GM12878 (cell line): ENCODE measurements at regions not wholly inside any gene's neighbourhood (a gene's known extent, or its start where the extent isn't known, plus 50 kb on each side); places are given as distances from the start of the nearest gene placed in this dataset.

Experiments used
- ATAC-seq: fragments of 200-7000 bp; cut with Tn5 transposase; 3 replicates; pipeline ENCODE4 v1.9.1; 2020; ENCODE audit warnings: mild to moderate bottlenecking, moderate library complexity
- BruUV-seq: library from RNA; stranded (reverse); fragments of 400-500 nt; replicated peaks from 2 replicates; lab custom pipeline; 2021; lab: Mats Ljungman, UMichigan
- CTCF ChIA-PET: fragments of 300-600 bp; sonication (Branson Sonifier 250); formaldehyde crosslinking; extraction: SDS; loops from one replicate; lab custom pipeline; 2021; ENCODE audit warnings: inconsistent platforms; lab: Yijun Ruan, JAX
- POLR2A ChIA-PET: fragments of 350-600 bp; formaldehyde crosslinking; extraction: SDS; loops from one replicate; lab custom pipeline; 2021; ENCODE audit warnings: inconsistent platforms; lab: Charles Lee
- RAD21 ChIA-PET: fragments of 300-600 bp; sonication (Branson Sonifier 250); formaldehyde crosslinking; loops from one replicate; lab custom pipeline; 2023; ENCODE audit warnings: antibody characterized with exemption; ENCODE audit not compliant: unreplicated experiment; lab: Charles Lee
- SMC1A ChIA-PET: fragments of 300-600 bp; sonication (Branson Sonifier 250); formaldehyde crosslinking; loops from one replicate; lab custom pipeline; 2023; ENCODE audit not compliant: unreplicated experiment, uncharacterized antibody; lab: Charles Lee
- DNase-seq: peaks from one replicate; pipeline ENCODE4 v3.0.0-alpha.2; 2011; ENCODE audit warnings: low read depth, low spot score
- FAIRE-seq: peaks from 3 replicates; lab custom pipeline; 2011; peaks lifted over from hg19 to GRCh38; lab: Jason Lieb, UNC
- H2AFZ ChIP-seq: 2 replicates; pipeline ENCODE4 v1.6.0; 2011; ENCODE audit warnings: low read depth, low read length, control low read depth; ENCODE audit not compliant: control insufficient read depth
- H3K27ac ChIP-seq: 2 replicates; pipeline ENCODE4 v1.5.1; 2011; ENCODE audit warnings: control low read depth; ENCODE audit not compliant: control insufficient read depth, insufficient read depth
- H3K27me3 ChIP-seq, 2 experiments: replicated peaks in 1 of 2; 2 replicates each; pipeline versions ENCODE4 v1.6.0 to v1.6.1; 2011; ENCODE audit warnings: low read length in 1 of 2; ENCODE audit not compliant: control insufficient read depth in 2 of 2, insufficient read depth in 2 of 2
- H3K36me3 ChIP-seq, 2 experiments: 2 replicates each; pipeline ENCODE4 v1.5.1; 2011; ENCODE audit warnings: low read length in 1 of 2; ENCODE audit not compliant: control insufficient read depth in 2 of 2, insufficient read depth in 2 of 2
- H3K4me1 ChIP-seq: 2 replicates; pipeline ENCODE4 v1.6.1; 2011; ENCODE audit warnings: mild to moderate bottlenecking, low read length, moderate library complexity, mixed read lengths; ENCODE audit not compliant: control insufficient read depth, insufficient read depth
- H3K4me2 ChIP-seq: 2 replicates; pipeline ENCODE4 v1.6.0; 2011; ENCODE audit warnings: control low read depth; ENCODE audit not compliant: control insufficient read depth, insufficient read depth
- H3K4me3 ChIP-seq: fragments of 200-600 bp; sonication (generic); 2 replicates; pipeline ENCODE4 v1.5.1; 2016
- H3K79me2 ChIP-seq: 2 replicates; pipeline ENCODE4 v1.6.0; 2011; ENCODE audit warnings: low read length; ENCODE audit not compliant: control insufficient read depth, insufficient read depth
- H3K9ac ChIP-seq: 2 replicates; pipeline ENCODE4 v1.8.0; 2011; ENCODE audit warnings: low read length, control low read depth, mixed read lengths; ENCODE audit not compliant: control insufficient read depth, insufficient read depth
- H3K9me3 ChIP-seq: replicated peaks from 3 replicates; pipeline ENCODE4 v1.5.1; 2011; ENCODE audit warnings: mild to moderate bottlenecking, low read length; ENCODE audit not compliant: control insufficient read depth, insufficient read depth
- H4K20me1 ChIP-seq: 2 replicates; pipeline ENCODE4 v1.6.0; 2011; ENCODE audit not compliant: control insufficient read depth, insufficient read depth
- CEBPB ChIP-seq, 2 experiments: fragments of 150-350 bp in 1 of 2; IDR thresholded peaks; 2 replicates each; pipeline ENCODE4 v1.6.1; 2012 to 2014; ENCODE audit warnings: low read depth in 2 of 2, low read length in 2 of 2, borderline replicate concordance in 1 of 2, inconsistent platforms in 1 of 2
- DPF2 ChIP-seq: fragments of 450-650 bp; IDR thresholded peaks from 2 replicates; pipeline ENCODE4 v1.6.1; 2017; ENCODE audit warnings: mild to moderate bottlenecking
- NKRF ChIP-seq: fragments of 450-650 bp; conservative IDR thresholded peaks from 2 replicates; pipeline ENCODE4 v1.6.1; 2017; ENCODE audit warnings: mild to moderate bottlenecking, moderate library complexity
- PRDM15 ChIP-seq: fragments of 450-650 bp; formaldehyde crosslinking; IDR thresholded peaks from 2 replicates; pipeline ENCODE4 v1.4.0; 2020; ENCODE audit warnings: mild to moderate bottlenecking, moderate library complexity
- RELA ChIP-seq: fragments of 450-650 bp; IDR thresholded peaks from 2 replicates; pipeline ENCODE4 v1.8.0; 2014; ENCODE audit warnings: borderline replicate concordance; ENCODE audit not compliant: partially characterized antibody
- REST ChIP-seq: IDR thresholded peaks from 2 replicates; pipeline ENCODE4 v1.6.1; 2012; ENCODE audit warnings: mild to moderate bottlenecking, low read depth, low read length
- SIN3A ChIP-seq: IDR thresholded peaks from 2 replicates; pipeline ENCODE4 v1.6.1; 2012; ENCODE audit warnings: low read depth, low read length, improper control_type of control experiment
- SKIL ChIP-seq: fragments of 450-650 bp; IDR thresholded peaks from 2 replicates; pipeline ENCODE4 v1.6.1; 2017; ENCODE audit warnings: mild to moderate bottlenecking, low read depth, inconsistent platforms; ENCODE audit not compliant: poor library complexity, severe bottlenecking
- SREBF2 ChIP-seq: IDR thresholded peaks from 2 replicates; pipeline ENCODE4 v1.6.1; 2012; ENCODE audit warnings: mild to moderate bottlenecking, low read length
- YBX1 ChIP-seq: fragments of 450-650 bp; IDR thresholded peaks from 2 replicates; pipeline ENCODE4 v1.6.1; 2016; ENCODE audit warnings: antibody characterized with exemption
- ZBED1 ChIP-seq: IDR thresholded peaks from 2 replicates; pipeline ENCODE4 v1.6.1; 2016; ENCODE audit warnings: borderline replicate concordance
- WGBS: methylation state at CpG from one replicate; pipeline ENCODE4 v1.1.6; 2016; ENCODE audit warnings: low lambda C conversion rate; ENCODE audit not compliant: insufficient replicate concordance, insufficient coverage; ENCODE audit errors: missing lambda C conversion rate; 5-methylcytosine and 5-hydroxymethylcytosine counted together
- in situ Hi-C: fragments of 300-500 bp; cut with MboI; formaldehyde crosslinking; loops from 9 replicates; pipeline ENCODE4 v1.14.3; 2018; ENCODE audit warnings: mixed read lengths
- intact Hi-C: fragments of 100-400 bp; cut with micrococcal nuclease; formaldehyde crosslinking; loops from one replicate; pipeline ENCODE4 v1.14.2; 2022; ENCODE audit not compliant: unreplicated experiment

- TF ChIP-seq SIN3A (no peak), REST (no peak), PRDM15 (no peak), ZBED1 (no peak)
Measured at GRCh38 chr1:17967623-17968255, 139.9 kb upstream of the IGSF21 start (continued).

GRCh38 chr1:17970757-17971156 is 136.8 kb upstream of the IGSF21 start:
- H3K4me2 ChIP-seq, result 0 out of 2 replicates have a peak overlapping the region, but pooled peaks have one; percentile 3
- no peaks in the 10 kb centered on the region for H3K27me3 ChIP-seq
- H3K9ac ChIP-seq, result no peak overlapping the region
- ATAC-seq (no peak), FAIRE-seq (peak; percentile 13), DNase-seq (peak; percentile 15)
- no peaks in the 10 kb centered on the region for H4K20me1 ChIP-seq
- ChIA-PET SMC1A (interaction anchor here (0.7 kb wide), 1 partner anchor 1438 kb away, joined by 3 read pairs; no protein-coding TSS in a partner anchor), CTCF (no interaction called here), POLR2A (no interaction called here), RAD21 (interaction anchor here (0.7 kb wide), 1 partner anchor 113 kb away, joined by 3 read pairs; no protein-coding TSS in a partner anchor)
- H3K27ac ChIP-seq, result no peak overlapping the region
- no TSS peak for BruUV-seq
- in situ Hi-C loops (no loop called here), intact Hi-C loops (no loop called here)
- H3K9me3 ChIP-seq, result no peaks in the 10 kb centered on the region
- 7% methylated on average over 5 of the region's 5 CpGs for WGBS
- no peak overlapping the region for H3K4me3 ChIP-seq
- H3K79me2 ChIP-seq, result no peaks in the 10 kb centered on the region
- H3K4me1 ChIP-seq, result peaks cover 6% of the 10 kb centered on the region
- H2AFZ ChIP-seq, result no peak overlapping the region
- H3K36me3 ChIP-seq, result no peaks in the 10 kb centered on the region
- TF ChIP-seq CEBPB (IDR thresholded peaks at IDR 0.05; ENCODE audit: borderline replicate concordance in 1 of 2, low read depth in 2 of 2, low read length in 2 of 2), result no peak
- TF ChIP-seq SKIL, result no peak
- TF ChIP-seq YBX1, result no peak
- no peak for TF ChIP-seq RELA
- TF ChIP-seq NKRF, result no peak
- TF ChIP-seq DPF2, result no peak
- no peak for TF ChIP-seq SREBF2
